NCI-H2196 (cell line): ENCODE measurements at regions not wholly inside any gene's neighbourhood (a gene's known extent, or its start where the extent isn't known, plus 50 kb on each side); places are given as distances from the start of the nearest gene placed in this dataset.
"Not testable (repeated sequence)": the region's sequence is repeated elsewhere in the genome, so short reads cannot be mapped to it uniquely, and the experiment has no call there.

Experiments
- DNase-seq: peaks from one replicate; lab custom pipeline; 2025; ENCODE audit not compliant: unreplicated experiment; lab: John Stamatoyannopoulos, UW

- DNase-seq: no peak
Observed at GRCh38 chr6:144602523-144603180, 317.5 kb downstream of the UTRN start.

GRCh38 chr6:144606083-144606482 lies 320.9 kb downstream of the UTRN start:
- DNase-seq: no peak

GRCh38 chr6:144607998-144608735 lies 323.0 kb downstream of the UTRN start:
- DNase-seq: no peak

GRCh38 chr6:144612811-144613210 lies 327.7 kb downstream of the UTRN start:
- no peak for DNase-seq

GRCh38 chr6:144613859-144614258 lies 328.7 kb downstream of the UTRN start:
- DNase-seq: no peak

- DNase-seq: no peak
Observed at GRCh38 chr6:144615870-144616269, 330.7 kb downstream of the UTRN start.

GRCh38 chr6:144617191-144617590 lies 332.1 kb downstream of the UTRN start:
- no peak for DNase-seq

- DNase-seq: no peak
Observed at GRCh38 chr6:144617708-144618107, 332.6 kb downstream of the UTRN start.

- DNase-seq: no peak
Observed at GRCh38 chr6:144619966-144620365, 334.8 kb downstream of the UTRN start.

GRCh38 chr6:144621332-144621731 lies 336.2 kb downstream of the UTRN start:
- no peak for DNase-seq

GRCh38 chr6:144624246-144624645 lies 339.1 kb downstream of the UTRN start:
- no peak for DNase-seq

- no peak for DNase-seq
Observed at GRCh38 chr6:144624716-144625115, 339.6 kb downstream of the UTRN start.

- DNase-seq: no peak
Observed at GRCh38 chr6:144630857-144631256, 345.7 kb downstream of the UTRN start.

- no peak for DNase-seq
Observed at GRCh38 chr6:144632266-144632665, 347.1 kb downstream of the UTRN start.

GRCh38 chr6:144633886-144634285 lies 348.8 kb downstream of the UTRN start:
- no peak for DNase-seq

- DNase-seq: no peak
Observed at GRCh38 chr6:144634371-144634770, 349.2 kb downstream of the UTRN start.

- no peak for DNase-seq
Observed at GRCh38 chr6:144635051-144635450, 349.9 kb downstream of the UTRN start.

- DNase-seq: not testable (repeated sequence)
Observed at GRCh38 chr6:144636025-144636424, 350.9 kb downstream of the UTRN start.

GRCh38 chr6:144637541-144637940 lies 352.4 kb downstream of the UTRN start:
- no peak for DNase-seq

GRCh38 chr6:144639654-144640053 lies 354.5 kb downstream of the UTRN start:
- no peak for DNase-seq

- DNase-seq: no peak
Observed at GRCh38 chr6:144641286-144641685, 356.2 kb downstream of the UTRN start.

- DNase-seq: no peak
Observed at GRCh38 chr6:144644776-144645175, 359.6 kb downstream of the UTRN start.
